Sigmoid colon (tissue), 3 donors: ENCODE measurements at regions not wholly inside any gene's neighbourhood (a gene's known extent, or its start where the extent isn't known, plus 50 kb on each side); places are given as distances from the start of the nearest gene placed in this dataset.

Experiments used
- POLR2A ChIP-seq, 2 donors: fragments of 450-650 bp; IDR thresholded peaks; one replicate each; pipeline ENCODE4 v1.6.1; 2016; ENCODE audit warnings: antibody characterized with exemption in 2 of 2, mild to moderate bottlenecking in 2 of 2, moderate library complexity in 2 of 2
- TF ChIP-seq, protein P1 (sequence below), 4 experiments: fragments of 450-650 bp in 3 of 4; fragments of 200-600 bp in 1 of 4; IDR thresholded peaks; one replicate each; pipeline ENCODE4 v1.5.1; 2016 to 2019; ENCODE audit warnings: antibody characterized with exemption in 4 of 4, mild to moderate bottlenecking in 3 of 4, moderate library complexity in 2 of 4

- TF ChIP-seq, protein P1, sequence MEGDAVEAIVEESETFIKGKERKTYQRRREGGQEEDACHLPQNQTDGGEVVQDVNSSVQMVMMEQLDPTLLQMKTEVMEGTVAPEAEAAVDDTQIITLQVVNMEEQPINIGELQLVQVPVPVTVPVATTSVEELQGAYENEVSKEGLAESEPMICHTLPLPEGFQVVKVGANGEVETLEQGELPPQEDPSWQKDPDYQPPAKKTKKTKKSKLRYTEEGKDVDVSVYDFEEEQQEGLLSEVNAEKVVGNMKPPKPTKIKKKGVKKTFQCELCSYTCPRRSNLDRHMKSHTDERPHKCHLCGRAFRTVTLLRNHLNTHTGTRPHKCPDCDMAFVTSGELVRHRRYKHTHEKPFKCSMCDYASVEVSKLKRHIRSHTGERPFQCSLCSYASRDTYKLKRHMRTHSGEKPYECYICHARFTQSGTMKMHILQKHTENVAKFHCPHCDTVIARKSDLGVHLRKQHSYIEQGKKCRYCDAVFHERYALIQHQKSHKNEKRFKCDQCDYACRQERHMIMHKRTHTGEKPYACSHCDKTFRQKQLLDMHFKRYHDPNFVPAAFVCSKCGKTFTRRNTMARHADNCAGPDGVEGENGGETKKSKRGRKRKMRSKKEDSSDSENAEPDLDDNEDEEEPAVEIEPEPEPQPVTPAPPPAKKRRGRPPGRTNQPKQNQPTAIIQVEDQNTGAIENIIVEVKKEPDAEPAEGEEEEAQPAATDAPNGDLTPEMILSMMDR (IDR thresholded peaks at IDR 0.05): no peak
- TF ChIP-seq POLR2A (IDR thresholded peaks at IDR 0.05): no peak
Measured at GRCh38 chr12:125440399-125440798, 375.2 kb downstream of the AACS start.
